ENCODE measurements at regions not wholly inside any gene's neighbourhood (a gene's known extent, or its start where the extent isn't known, plus 50 kb on each side); places are given as distances from the start of the nearest gene placed in this dataset.

DNA sequence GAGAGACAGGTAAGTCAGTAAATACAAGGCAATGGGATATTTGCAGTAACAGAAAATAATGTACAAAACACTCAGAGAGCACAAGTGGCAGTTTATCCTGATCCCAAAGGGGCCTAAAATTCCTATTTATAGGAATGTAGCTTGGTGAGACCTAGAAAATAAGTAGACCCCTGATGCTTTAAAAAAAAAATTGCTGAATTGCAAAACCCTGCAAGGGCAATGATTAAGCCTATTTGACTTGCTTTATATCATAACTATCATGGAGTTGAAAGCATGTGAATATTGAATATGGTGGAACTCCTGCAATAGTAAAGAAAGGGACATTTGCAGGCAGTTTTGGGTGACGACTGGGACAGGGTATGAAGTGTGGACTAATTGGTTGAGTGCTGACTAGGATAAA, 101.9 kb upstream of the C1orf21 start:
- H4K8ac ChIP-seq (replicated peaks; ENCODE audit: insufficient read length, low read depth, low read length): no peak overlapping the region
- no peaks in the 10 kb centered on the region for H3K79me2 ChIP-seq (ENCODE audit: insufficient read depth, low read length)
- H3K4ac ChIP-seq (ENCODE audit: low read depth, low read length): no peak overlapping the region
- no peak overlapping the region for H2BK5ac ChIP-seq (ENCODE audit: insufficient read length, low read length)
- no peak overlapping the region for H3K23ac ChIP-seq (ENCODE audit: insufficient read length, low read depth, low read length)
- no peak overlapping the region for H3T11ph ChIP-seq (ENCODE audit: low read length)
- no peak overlapping the region for H2BK15ac ChIP-seq (ENCODE audit: low read depth, low read length)
- H4K5ac ChIP-seq (ENCODE audit: insufficient read length, low read depth, low read length): no peak overlapping the region
- TF ChIP-seq, protein P1, sequence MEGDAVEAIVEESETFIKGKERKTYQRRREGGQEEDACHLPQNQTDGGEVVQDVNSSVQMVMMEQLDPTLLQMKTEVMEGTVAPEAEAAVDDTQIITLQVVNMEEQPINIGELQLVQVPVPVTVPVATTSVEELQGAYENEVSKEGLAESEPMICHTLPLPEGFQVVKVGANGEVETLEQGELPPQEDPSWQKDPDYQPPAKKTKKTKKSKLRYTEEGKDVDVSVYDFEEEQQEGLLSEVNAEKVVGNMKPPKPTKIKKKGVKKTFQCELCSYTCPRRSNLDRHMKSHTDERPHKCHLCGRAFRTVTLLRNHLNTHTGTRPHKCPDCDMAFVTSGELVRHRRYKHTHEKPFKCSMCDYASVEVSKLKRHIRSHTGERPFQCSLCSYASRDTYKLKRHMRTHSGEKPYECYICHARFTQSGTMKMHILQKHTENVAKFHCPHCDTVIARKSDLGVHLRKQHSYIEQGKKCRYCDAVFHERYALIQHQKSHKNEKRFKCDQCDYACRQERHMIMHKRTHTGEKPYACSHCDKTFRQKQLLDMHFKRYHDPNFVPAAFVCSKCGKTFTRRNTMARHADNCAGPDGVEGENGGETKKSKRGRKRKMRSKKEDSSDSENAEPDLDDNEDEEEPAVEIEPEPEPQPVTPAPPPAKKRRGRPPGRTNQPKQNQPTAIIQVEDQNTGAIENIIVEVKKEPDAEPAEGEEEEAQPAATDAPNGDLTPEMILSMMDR (conservative IDR thresholded peaks at IDR 0.05): no peak
- H3K27me3 Mint-ChIP-seq (ENCODE audit: low read depth): no peaks in the 10 kb centered on the region
- no peak overlapping the region for H3K4me3 Mint-ChIP-seq
- no peak overlapping the region for H3K18ac ChIP-seq (ENCODE audit: insufficient read length, low read depth, low read length)
- H3K4me2 ChIP-seq (ENCODE audit: insufficient read depth, insufficient read length, low read length): no peak overlapping the region
- H2AFZ ChIP-seq (ENCODE audit: low read length): no peak overlapping the region
- H3K9ac ChIP-seq (ENCODE audit: extremely low read depth, insufficient read length, low read length): no peak overlapping the region
- no peaks in the 10 kb centered on the region for H3K23me2 ChIP-seq (ENCODE audit: insufficient read length, low read depth, low read length, poor library complexity, severe bottlenecking)
- WGBS (ENCODE audit: extremely low coverage, insufficient read length, low lambda C conversion rate): no CpG with 5 or more reads among the region's 1 CpG
- H3K56ac ChIP-seq (ENCODE audit: insufficient read length, low read depth, low read length): no peak overlapping the region
- no peak overlapping the region for H2BK12ac ChIP-seq (ENCODE audit: insufficient read length, low read depth, low read length)
- no peak for DNase-seq
- no peak overlapping the region for H3K27ac ChIP-seq (ENCODE audit: insufficient read length, low read depth, low read length)
- peaks cover 11% of the 10 kb centered on the region for H3K9me3 ChIP-seq (ENCODE audit: control insufficient read depth, low read depth, low read length)
- H3K27me3 ChIP-seq (ENCODE audit: insufficient read depth, low read length): no peaks in the 10 kb centered on the region
- no peak overlapping the region for H2BK20ac ChIP-seq (ENCODE audit: low read depth, low read length, poor library complexity, severe bottlenecking)
- no peak overlapping the region for H2AK5ac ChIP-seq (ENCODE audit: insufficient read length, low read length)
- H3K27ac Mint-ChIP-seq: no peak overlapping the region
- no peak overlapping the region for H4K91ac ChIP-seq (ENCODE audit: insufficient read length, low read depth, low read length)
- H3K4me1 ChIP-seq (ENCODE audit: insufficient read depth, low read length): peaks cover 3% of the 10 kb centered on the region; the same call in 1 of the 2 replicates
- H3K4me1 Mint-ChIP-seq: peaks cover 0 to 8% of the 10 kb centered on the region in 2 experiments; a peak in 2 of 4 replicates
- H4K20me1 ChIP-seq (ENCODE audit: control insufficient read depth, insufficient read depth, insufficient read length): no peaks in the 10 kb centered on the region
- H3K9me3 Mint-ChIP-seq: peaks cover 20 to 23% of the 10 kb centered on the region in 2 experiments
- peaks cover 7 to 18% (median 7%) of the 10 kb centered on the region in 3 experiments; a peak in 6 of 7 replicates for H3K36me3 Mint-ChIP-seq (ENCODE audit: insufficient read depth in 1 of 3, low read depth in 3 of 3)
- no peak overlapping the region for H3K14ac ChIP-seq (ENCODE audit: insufficient read depth, low read length)
- no peak overlapping the region for H2BK120ac ChIP-seq (ENCODE audit: low read depth, low read length, poor library complexity, severe bottlenecking)
- H3K79me1 ChIP-seq (ENCODE audit: insufficient read depth, low read depth, low read length, poor library complexity, severe bottlenecking): no peaks in the 10 kb centered on the region
